ENCODE measurements at regions not wholly inside any gene's neighbourhood (a gene's known extent, or its start where the extent isn't known, plus 50 kb on each side); places are given as distances from the start of the nearest gene placed in this dataset.

DNA sequence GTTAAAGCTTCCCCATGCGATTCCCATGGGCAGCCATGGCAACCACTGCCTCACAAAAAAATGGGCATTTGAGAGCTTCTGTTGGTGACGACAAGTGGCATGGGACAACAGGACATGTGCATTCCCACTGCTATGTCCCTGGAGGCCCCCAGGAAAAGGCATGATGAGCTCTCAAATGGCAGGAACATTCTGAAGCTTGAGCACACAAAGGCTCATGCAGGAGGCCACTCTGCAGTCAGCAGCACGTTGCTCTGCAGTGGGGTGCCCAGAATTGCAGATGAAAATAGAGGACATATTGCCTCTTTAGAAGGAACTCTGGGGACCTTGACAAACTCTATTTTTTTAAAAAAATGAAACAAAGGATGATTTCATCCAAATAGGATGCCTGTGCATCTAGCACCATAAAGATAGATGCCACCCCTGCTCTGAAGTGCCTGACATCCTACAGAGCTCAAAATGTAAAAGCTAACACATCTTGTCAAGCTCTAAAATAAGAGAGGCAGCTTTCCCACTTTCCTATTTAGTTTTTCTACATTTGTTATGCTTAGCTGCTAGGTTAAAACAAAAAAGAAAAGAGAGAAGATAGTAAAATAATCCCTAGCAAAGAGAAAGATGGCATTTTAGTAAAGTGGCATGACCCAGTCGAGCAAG is 277.6 kb upstream of the ZC3H12C start:
- H3K9me3 Mint-ChIP-seq (ENCODE audit: unreplicated experiment), result no peaks in the 10 kb centered on the region
- H3K9ac ChIP-seq (ENCODE audit: low read length), result no peak overlapping the region
- no peak overlapping the region for H3K4me3 ChIP-seq (ENCODE audit: insufficient read depth, low read depth, low read length)
- no peaks in the 10 kb centered on the region for H4K20me1 ChIP-seq (ENCODE audit: insufficient read depth, low read length)
- no peak overlapping the region for H3K4me3 Mint-ChIP-seq (ENCODE audit: unreplicated experiment)
- no peak overlapping the region for H3K27ac ChIP-seq (ENCODE audit: low read depth, low read length)
- no peaks in the 10 kb centered on the region for H3K4me1 ChIP-seq (ENCODE audit: insufficient read depth, low read length)
- FAIRE-seq (no peak), DNase-seq (ENCODE audit: low read depth) (no peak)
- no peak overlapping the region for H2AFZ ChIP-seq (ENCODE audit: low read depth, low read length)
- no peaks in the 10 kb centered on the region for H3K27me3 Mint-ChIP-seq (ENCODE audit: low read depth, unreplicated experiment)
- no peak overlapping the region for H3K27ac Mint-ChIP-seq (ENCODE audit: unreplicated experiment)
- H3K36me3 Mint-ChIP-seq (ENCODE audit: low read depth, unreplicated experiment), result no peaks in the 10 kb centered on the region
- no peak overlapping the region for H3K4me2 ChIP-seq (ENCODE audit: low read length)
- H3K36me3 ChIP-seq (ENCODE audit: insufficient read depth, low read length), result no peaks in the 10 kb centered on the region
- no peaks in the 10 kb centered on the region for H3K9me3 ChIP-seq (ENCODE audit: insufficient read depth, low read depth, low read length)
- no peaks in the 10 kb centered on the region for H3K27me3 ChIP-seq (ENCODE audit: insufficient read depth, low read length)
- no peak for TF ChIP-seq EZH2 (IDR thresholded peaks at IDR 0.05; ENCODE audit: insufficient read depth, low read length)
- TF ChIP-seq, protein P1, sequence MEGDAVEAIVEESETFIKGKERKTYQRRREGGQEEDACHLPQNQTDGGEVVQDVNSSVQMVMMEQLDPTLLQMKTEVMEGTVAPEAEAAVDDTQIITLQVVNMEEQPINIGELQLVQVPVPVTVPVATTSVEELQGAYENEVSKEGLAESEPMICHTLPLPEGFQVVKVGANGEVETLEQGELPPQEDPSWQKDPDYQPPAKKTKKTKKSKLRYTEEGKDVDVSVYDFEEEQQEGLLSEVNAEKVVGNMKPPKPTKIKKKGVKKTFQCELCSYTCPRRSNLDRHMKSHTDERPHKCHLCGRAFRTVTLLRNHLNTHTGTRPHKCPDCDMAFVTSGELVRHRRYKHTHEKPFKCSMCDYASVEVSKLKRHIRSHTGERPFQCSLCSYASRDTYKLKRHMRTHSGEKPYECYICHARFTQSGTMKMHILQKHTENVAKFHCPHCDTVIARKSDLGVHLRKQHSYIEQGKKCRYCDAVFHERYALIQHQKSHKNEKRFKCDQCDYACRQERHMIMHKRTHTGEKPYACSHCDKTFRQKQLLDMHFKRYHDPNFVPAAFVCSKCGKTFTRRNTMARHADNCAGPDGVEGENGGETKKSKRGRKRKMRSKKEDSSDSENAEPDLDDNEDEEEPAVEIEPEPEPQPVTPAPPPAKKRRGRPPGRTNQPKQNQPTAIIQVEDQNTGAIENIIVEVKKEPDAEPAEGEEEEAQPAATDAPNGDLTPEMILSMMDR (IDR thresholded peaks at IDR 0.05; ENCODE audit: insufficient read depth, low read depth, low read length), result no peak
- H3K79me2 ChIP-seq (ENCODE audit: insufficient read depth, low read length), result no peaks in the 10 kb centered on the region
- H3K4me1 Mint-ChIP-seq (ENCODE audit: low read depth, unreplicated experiment), result no peaks in the 10 kb centered on the region

DNA sequence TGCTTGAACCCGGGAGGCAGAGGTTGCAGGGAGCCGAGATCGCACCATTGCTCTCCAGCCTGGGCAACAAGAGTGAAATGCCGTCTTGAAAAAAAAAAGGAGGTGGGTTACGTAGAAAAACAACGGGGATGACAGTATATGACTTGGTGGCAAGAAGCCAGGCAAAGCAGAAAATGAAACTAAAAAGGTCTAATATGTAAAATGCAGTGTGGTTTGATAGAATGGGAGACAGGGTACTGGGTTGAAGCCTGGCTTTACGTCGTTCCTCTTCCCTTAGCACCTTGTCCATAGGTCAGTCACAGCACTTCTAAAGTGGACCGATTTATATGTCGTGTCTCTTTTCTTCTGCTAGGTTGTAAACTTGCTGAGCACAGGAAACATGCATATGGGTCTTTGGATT is 274.9 kb upstream of the ZC3H12C start:
- Histone ChIP-seq H3K79me2 (ENCODE audit: insufficient read depth, low read length) (no peaks in the 10 kb centered on the region), H3K27ac (ENCODE audit: low read depth, low read length) (no peak overlapping the region), H3K4me3 (ENCODE audit: insufficient read depth, low read depth, low read length) (no peak overlapping the region), H3K9me3 (ENCODE audit: insufficient read depth, low read depth, low read length) (no peaks in the 10 kb centered on the region), H2AFZ (ENCODE audit: low read depth, low read length) (no peak overlapping the region), H3K36me3 (ENCODE audit: insufficient read depth, low read length) (no peaks in the 10 kb centered on the region), H3K4me2 (ENCODE audit: low read length) (no peak overlapping the region), H3K9ac (ENCODE audit: low read length) (no peak overlapping the region), H3K4me1 (ENCODE audit: insufficient read depth, low read length) (no peaks in the 10 kb centered on the region), H3K27me3 (ENCODE audit: insufficient read depth, low read length) (no peaks in the 10 kb centered on the region), H4K20me1 (ENCODE audit: insufficient read depth, low read length) (no peaks in the 10 kb centered on the region)
- TF ChIP-seq EZH2 (IDR thresholded peaks at IDR 0.05; ENCODE audit: insufficient read depth, low read length), result no peak
- TF ChIP-seq, protein P1 (IDR thresholded peaks at IDR 0.05; ENCODE audit: insufficient read depth, low read depth, low read length), result no peak
- FAIRE-seq (no peak), DNase-seq (ENCODE audit: low read depth) (no peak)
- no peaks in the 10 kb centered on the region for H3K27me3 Mint-ChIP-seq (ENCODE audit: low read depth, unreplicated experiment)
- H3K36me3 Mint-ChIP-seq (ENCODE audit: low read depth, unreplicated experiment), result no peaks in the 10 kb centered on the region
- H3K9me3 Mint-ChIP-seq (ENCODE audit: unreplicated experiment), result no peaks in the 10 kb centered on the region
- no peak overlapping the region for H3K4me3 Mint-ChIP-seq (ENCODE audit: unreplicated experiment)
- no peaks in the 10 kb centered on the region for H3K4me1 Mint-ChIP-seq (ENCODE audit: low read depth, unreplicated experiment)
- H3K27ac Mint-ChIP-seq (ENCODE audit: unreplicated experiment), result no peak overlapping the region

DNA sequence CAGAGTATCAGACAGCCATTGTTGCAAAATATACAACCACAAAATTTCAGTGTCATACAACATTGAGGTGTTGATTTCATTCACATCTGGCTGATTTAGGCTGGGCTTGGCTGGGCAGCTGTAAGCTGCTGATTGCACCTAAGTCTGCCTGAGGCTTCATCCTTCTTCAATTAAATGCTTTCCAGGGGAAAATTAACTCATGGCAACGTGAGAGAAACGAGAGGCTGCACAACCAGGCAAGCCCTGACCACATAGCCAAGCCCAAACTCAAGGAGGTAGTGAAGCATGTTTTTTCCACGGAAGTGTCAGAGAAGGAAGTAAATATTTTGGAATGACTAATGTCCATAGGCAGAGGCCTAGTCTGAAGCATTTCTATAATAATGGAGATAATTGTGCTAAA is 273.8 kb upstream of the ZC3H12C start:
- DNase-seq (ENCODE audit: low read depth), result no peak
- Histone ChIP-seq H3K27ac (ENCODE audit: low read depth, low read length) (no peak overlapping the region), H3K36me3 (ENCODE audit: insufficient read depth, low read length) (no peaks in the 10 kb centered on the region), H3K9me3 (ENCODE audit: insufficient read depth, low read depth, low read length) (no peaks in the 10 kb centered on the region), H3K4me1 (ENCODE audit: insufficient read depth, low read length) (no peaks in the 10 kb centered on the region), H3K27me3 (ENCODE audit: insufficient read depth, low read length) (no peaks in the 10 kb centered on the region), H3K4me3 (ENCODE audit: insufficient read depth, low read depth, low read length) (no peak overlapping the region), H2AFZ (ENCODE audit: low read depth, low read length) (no peak overlapping the region), H3K9ac (ENCODE audit: low read length) (no peak overlapping the region), H3K79me2 (ENCODE audit: insufficient read depth, low read length) (no peaks in the 10 kb centered on the region), H4K20me1 (ENCODE audit: insufficient read depth, low read length) (no peaks in the 10 kb centered on the region), H3K4me2 (ENCODE audit: low read length) (no peak overlapping the region)
- Mint-ChIP-seq H3K27me3 (ENCODE audit: low read depth, unreplicated experiment) (no peaks in the 10 kb centered on the region), H3K9me3 (ENCODE audit: unreplicated experiment) (no peaks in the 10 kb centered on the region), H3K36me3 (ENCODE audit: low read depth, unreplicated experiment) (no peaks in the 10 kb centered on the region), H3K4me1 (ENCODE audit: low read depth, unreplicated experiment) (no peaks in the 10 kb centered on the region), H3K4me3 (ENCODE audit: unreplicated experiment) (no peak overlapping the region), H3K27ac (ENCODE audit: unreplicated experiment) (no peak overlapping the region)
- no peak for FAIRE-seq
- no peak for TF ChIP-seq EZH2 (IDR thresholded peaks at IDR 0.05; ENCODE audit: insufficient read depth, low read length)
- TF ChIP-seq, protein P1 (IDR thresholded peaks at IDR 0.05; ENCODE audit: insufficient read depth, low read depth, low read length), result no peak
